Esophagus muscularis mucosa (tissue), 4 donors: ENCODE measurements at regions not wholly inside any gene's neighbourhood (a gene's known extent, or its start where the extent isn't known, plus 50 kb on each side); places are given as distances from the start of the nearest gene placed in this dataset.
"Not testable (repeated sequence)": the region's sequence is repeated elsewhere in the genome, so short reads cannot be mapped to it uniquely, and the experiment has no call there.

Experiments used
- CTCF ChIP-seq, 3 experiments: fragments of 200-600 bp in 2 of 3; fragments of 450-650 bp in 1 of 3; sonication (generic) in 2 of 3; IDR thresholded peaks; one replicate each; pipeline ENCODE4 v1.5.1; 2017 to 2019; ENCODE audit warnings: antibody characterized with exemption in 3 of 3, mild to moderate bottlenecking in 2 of 3, moderate library complexity in 1 of 3
- EP300 ChIP-seq: sonication (generic); formaldehyde crosslinking; IDR thresholded peaks from one replicate; pipeline ENCODE4 v1.6.1; 2017; ENCODE audit warnings: antibody characterized with exemption
- POLR2A ChIP-seq: fragments of 450-650 bp; IDR thresholded peaks from one replicate; pipeline ENCODE4 v1.6.1; 2017; ENCODE audit warnings: antibody characterized with exemption, moderate library complexity, mild to moderate bottlenecking, low read depth
- POLR2AphosphoS5 ChIP-seq, 2 donors: sonication (generic); formaldehyde crosslinking; IDR thresholded peaks; one replicate each; pipeline ENCODE4 v1.6.1; 2017; ENCODE audit warnings: antibody characterized with exemption in 2 of 2

GRCh38 chr17:21514567-21514966 is 138.4 kb downstream of the KCNJ12 start:
- not testable (repeated sequence) for TF ChIP-seq EP300; CTCF (IDR thresholded peaks at IDR 0.05); POLR2AphosphoS5 (IDR thresholded peaks at IDR 0.05); POLR2A
